GM19043 (cell line): ENCODE measurements at regions not wholly inside any gene's neighbourhood (a gene's known extent, or its start where the extent isn't known, plus 50 kb on each side); places are given as distances from the start of the nearest gene placed in this dataset.
"Not testable (repeated sequence)": the region's sequence is repeated elsewhere in the genome, so short reads cannot be mapped to it uniquely, and the experiment has no call there.

Source experiments
- ATAC-seq: cut with Tn5 transposase; IDR thresholded peaks from one replicate; pipeline ENCODE4 v1.9.1; 2021; ENCODE audit warnings: low read depth; ENCODE audit not compliant: unreplicated experiment

DNA sequence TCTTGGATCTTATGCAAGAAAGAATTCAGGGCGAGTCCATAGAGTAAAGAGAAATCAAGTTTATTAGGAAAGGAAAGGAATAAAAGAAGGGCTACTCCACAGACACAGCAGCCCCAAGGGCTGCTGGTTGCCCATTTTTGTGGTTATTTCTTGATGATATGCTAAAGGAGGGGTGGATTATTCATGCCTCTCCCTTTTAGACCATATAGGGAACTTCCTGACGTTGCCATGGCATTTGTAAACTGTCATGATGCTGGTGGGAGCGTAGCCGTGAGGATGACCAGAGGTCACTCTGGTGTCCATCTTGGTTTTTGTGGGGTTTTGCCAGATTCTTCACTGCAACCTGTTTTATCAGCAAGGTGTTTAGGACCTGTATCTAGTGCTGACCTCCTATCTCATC, 115.4 kb upstream of the CARD11 start:
- no peak for ATAC-seq

DNA sequence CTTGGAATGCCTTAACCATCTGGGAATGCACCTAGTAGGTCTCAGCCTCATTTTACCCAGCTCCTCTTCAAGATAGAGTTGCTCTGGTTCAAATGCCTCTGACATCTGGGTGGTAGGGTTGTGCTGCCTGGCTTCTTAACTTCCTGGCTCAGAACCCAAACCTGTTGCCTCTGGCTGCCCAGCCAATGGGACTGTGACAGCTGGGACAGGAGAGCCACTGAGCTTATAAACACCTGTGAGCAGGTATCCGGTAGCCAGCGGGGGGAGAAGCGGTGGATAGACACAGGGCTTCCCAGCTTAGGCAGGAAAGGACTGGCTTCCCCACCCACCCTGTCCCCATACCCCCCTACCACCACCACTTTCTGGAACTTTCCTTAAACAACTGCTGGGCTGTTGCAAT, 115.8 kb upstream of the CARD11 start:
- ATAC-seq: no peak

DNA sequence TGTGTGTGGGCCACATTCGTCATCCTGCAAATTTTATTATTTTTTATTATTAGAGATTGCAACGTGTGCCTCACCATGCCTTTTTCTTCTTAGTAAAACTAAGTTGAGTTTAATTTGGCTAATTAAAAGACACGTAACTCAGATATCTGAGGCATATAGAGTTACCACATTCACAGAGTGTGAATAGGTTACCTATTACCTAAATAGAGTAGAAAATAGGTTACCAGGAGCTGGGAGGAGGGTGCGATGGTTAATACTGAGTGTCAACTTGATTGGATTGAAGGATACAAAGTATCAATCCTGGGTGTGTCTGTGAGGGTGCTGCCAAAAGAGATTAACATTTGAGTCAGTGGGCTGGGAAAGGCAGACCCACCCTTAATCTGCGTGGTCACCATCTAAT, 116.3 kb upstream of the CARD11 start:
- not testable (repeated sequence) for ATAC-seq

DNA sequence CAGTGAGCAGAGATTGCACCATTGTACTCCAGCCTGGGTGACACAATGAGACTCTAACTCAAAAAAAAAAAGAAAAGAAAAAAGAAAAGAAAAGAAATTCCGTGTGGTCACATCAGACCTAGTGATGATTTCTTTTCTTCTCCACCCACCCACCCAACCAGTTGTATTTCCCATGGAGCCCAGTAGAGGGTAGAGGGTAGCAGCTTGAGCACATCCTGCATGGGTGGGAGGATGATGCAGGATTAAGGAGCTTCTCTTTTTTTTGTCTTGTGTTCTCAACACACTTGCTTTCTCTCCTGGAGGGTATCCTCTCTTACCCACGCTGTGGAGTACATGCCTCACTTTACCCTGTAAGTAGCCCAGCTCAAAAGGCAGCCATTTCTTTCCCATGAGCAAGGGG, 118.6 kb upstream of the CARD11 start:
- ATAC-seq: no peak

DNA sequence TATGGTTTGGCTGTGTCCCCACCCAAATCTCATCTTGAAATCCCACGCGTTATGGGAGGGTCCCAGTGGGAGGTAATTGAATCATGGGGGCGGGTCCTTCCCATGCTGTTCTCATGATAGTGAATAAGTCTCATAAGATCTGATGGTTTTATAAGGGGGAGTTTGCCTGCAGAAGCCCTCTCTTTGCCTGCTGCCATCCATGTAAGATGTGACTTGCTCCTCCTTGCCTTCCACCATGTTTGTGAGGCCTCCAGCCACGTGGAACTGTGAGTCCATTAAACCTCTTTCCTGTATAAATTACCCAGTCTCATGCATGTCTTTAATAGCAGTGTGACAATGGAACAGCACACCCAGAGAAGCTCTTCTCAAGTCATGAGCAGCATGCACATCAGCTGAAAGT, 119.1 kb upstream of the CARD11 start:
- ATAC-seq: not testable (repeated sequence)

DNA sequence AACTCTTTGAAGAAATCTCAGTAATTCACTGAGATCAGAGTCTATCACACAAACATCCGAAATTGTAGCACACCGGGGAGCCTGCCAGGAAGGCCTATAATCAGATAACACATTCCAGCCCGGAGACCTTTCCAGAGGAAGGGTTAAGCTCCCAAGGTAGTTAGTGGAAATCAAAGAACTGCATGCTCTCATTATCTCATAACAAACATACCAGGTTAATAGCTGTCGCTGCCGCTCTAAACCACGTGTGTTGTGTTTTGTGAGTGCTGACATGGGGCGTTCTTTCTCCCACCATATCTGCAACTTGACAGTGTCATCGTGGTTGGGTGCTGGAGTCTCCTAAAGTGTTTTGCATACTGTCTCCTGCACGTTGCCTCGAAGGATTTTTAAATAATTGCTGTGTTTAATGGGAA, 120.7 kb upstream of the CARD11 start:
- no peak for ATAC-seq

DNA sequence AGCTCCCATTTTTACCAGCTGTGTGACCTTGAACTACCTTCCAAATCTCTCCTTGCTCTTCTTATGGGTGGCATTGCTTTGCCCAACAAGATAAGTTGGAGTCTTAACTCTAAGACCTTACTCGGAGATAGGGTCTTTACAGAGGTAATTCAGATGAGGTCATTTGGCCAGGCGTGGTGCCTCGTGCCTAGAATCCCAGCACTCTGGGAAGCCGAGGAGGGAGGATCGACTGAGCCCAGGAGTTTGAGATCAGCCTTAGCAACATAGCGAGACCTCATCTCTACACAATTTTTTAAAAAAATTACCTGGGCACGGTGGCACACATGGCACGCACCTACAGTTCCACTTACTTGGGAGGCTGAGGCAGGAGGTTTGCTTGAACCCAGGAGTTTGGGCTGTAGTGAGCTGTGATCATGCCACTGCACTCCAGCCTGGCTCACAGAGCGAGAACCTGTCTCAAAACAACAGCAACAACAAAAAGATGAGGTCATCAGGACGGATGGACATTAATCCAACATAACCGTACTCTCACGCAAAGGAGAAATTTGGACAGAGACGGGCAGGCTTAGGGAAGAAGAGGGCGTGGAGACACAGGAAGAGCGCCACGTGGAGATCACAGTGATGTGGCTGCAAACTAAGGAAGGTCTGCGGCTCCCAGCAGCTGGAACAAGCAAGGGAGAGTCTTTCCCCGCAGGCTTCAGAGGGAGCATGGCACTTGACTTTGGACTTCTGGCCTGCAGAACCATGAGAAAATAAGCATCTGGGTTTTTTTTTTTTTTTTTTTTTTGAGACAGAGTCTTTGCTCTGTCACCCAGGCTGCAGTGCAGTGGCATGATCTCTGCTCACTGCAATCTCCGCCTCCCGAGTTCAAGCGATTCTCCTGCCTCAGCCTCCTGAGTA, 122.3 kb upstream of the CARD11 start:
- no peak for ATAC-seq

DNA sequence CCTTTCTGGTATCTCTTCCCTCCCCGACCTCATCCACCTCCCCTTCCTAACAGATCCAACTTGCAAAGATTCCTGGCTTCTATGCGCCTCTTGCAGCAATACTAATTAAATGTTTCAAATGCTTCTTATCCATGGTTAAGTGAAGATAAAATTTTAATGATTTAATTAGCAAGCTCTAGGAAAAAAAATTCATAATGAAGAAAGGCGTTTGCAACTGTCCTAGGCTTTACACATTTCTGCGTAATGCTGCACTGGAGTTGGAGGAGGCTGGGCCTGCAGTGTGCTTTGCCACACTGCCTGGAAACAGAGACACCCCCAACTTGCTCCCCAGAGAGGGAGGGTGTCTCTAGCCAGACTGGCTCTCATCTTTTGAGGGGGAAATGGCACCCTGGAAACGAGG, 123.9 kb upstream of the CARD11 start:
- ATAC-seq: no peak

DNA sequence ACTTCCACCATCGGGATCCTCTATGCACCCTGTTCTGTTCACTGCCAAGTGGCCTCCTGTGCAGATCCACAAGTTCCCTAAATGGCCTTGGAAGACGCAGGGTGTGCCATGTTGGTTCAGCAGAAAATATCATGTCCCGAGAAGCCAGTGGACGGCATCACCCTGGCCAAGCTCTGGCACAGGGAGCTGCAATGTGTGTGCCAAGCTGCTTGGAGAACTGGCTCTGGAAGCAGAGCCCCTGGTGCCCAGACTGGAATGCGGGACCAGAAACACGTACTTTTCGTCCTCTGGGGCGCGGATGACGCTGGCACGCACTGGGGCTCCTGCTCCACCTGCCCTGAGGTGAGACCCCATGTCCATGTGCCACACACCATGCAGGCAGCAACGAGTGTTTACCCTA, 124.7 kb upstream of the CARD11 start:
- ATAC-seq: no peak

DNA sequence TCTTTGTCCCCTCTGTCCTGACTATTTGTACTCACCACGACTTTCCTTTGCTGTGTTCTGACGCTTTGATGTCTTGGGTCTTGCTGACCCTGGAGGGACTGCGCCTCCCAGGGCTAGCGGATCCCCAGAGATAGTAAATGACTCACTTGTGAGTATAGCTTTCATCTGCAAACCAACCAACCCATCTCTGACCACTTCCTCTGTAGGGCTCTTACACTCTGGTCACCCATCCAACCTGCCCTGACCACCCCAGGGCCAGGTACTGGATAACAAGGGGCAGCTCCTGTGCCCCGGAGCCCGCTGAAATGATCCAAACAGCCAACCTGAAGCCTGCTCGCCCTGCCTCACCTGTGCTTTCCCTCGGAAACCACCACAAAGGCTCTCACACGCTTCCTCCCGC, 125.2 kb upstream of the CARD11 start:
- no peak for ATAC-seq

DNA sequence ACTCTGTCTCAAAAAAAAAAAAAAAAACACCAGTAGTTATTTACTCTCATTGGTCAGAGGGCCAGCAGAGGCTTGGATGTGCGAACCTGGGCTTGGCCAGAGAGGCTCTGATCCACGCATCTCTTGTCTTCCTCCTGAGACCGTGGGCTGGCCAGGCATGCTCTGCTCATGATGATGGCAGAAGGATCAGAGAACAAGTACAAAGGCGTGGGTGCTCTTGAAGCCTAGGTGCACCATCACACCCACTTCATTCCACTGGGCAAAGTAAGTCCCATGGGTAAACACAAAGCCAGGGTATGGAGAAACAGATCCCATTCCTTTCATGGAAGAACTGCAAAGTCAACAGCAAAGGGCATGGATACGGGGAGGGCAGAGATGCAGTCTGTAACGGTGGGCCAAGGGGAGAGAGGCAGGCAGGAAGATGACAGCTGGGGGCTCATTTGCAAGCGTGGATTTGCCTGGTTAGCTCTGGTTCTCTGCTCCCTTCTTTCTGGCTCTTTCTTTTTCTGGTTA, 128.2 kb upstream of the SDK1 start:
- ATAC-seq: no peak

DNA sequence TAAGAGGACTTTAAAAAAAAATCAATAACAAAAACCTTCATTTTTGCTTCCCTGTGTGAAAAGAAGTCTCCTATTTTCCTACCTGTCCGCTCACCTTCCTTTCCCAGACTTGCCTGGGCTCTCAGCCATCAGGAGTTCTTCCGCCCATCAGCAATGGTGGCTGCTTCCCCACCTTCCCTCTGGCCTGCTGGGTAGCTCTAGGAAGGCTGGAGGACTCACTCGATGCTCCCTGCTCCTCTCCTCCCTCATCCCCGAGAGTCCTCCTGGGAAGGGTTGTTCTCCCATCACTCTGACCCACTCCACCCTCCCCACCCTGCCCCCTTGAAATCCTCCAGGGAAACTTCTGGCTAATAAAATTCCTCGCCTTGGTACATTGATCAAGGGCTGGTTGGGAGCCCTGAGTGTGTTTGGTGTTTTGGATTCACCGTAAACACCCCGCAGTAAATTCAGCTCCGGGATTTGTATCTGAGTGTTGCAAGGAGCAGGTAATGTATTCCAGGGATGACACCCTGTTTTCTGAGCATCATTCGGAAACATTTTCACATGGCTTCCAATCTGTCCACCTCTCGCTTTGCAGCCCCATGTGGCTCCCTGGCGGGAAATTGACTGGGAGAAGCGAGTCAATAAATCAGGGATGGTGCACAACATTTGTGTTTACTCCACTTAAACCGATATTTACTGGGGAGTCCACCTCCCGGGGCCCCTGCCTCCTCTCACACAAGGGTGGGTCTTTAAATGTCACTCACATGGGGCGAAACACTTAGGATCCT, 126.4 kb upstream of the SDK1 start:
- ATAC-seq: no peak

DNA sequence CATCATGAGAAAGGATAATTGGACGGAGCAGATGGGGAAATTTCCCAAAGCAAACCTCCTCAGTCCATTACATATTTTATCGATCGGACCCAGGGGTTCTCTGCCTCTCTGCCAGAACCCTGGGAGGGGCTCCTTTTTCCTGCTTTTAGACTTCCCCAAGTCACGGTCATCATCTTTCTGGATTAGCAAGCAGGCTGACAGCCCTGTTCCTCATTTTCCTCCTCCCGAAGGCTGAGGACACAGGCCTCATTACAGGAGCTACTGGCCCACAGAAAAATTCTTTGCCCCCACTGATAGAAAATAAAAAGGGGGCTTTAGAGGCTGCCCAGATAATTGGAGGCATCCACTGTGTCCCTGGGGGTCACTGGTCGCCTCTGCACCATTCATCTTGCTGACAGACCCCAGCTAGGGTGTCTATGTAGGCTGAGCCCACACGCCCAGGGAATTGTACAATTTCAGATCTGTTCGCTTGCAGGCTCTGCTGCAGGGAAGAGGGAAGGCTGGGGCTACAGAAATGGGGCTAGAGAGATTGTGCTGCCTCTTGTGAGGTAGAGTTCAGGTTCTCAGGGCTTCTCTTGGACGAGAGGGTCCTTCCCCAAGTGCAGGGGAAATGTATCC, 125.7 kb upstream of the SDK1 start:
- no peak for ATAC-seq

DNA sequence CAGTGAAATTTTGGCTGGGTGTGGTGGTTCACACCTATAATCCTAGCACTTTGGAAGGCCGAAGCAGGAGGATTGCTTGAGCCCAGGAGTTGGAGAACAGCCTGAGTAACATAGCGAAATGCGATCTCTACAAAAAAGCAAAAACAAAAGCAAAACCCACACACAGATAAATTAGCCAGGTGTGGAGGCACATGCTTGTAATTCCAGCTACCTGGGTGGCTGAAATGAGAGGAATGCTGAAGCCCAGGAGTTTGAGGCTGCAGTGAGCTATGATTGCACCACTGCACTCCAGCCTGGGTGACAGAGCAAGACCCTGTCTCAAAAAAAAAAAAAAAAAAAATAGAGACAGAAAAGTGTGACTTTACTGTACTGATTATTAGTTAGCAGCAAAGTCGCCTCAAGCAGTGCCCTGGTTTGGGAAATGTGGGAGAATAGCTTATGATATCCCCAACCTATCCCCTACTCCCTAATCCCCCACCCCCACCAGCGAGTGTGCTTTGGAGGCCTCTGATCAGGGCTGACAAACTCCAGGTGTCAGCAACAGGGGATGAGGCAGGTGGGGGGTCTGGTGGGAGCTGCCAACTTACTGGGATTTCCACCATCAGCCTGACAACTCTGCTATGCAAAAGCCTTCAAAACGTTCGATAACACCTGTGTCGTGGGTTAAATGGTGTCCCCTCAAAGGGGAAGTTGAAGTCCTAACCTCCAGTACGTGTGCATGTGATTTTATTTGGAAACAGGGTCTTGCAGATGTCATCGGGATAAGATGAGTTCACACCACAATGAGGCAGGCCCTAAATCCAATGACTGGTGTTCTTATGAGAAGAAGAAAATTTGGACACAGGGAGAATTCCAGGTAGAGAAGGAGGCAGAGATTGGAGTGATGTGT, 124.7 kb upstream of the SDK1 start:
- no peak for ATAC-seq

DNA sequence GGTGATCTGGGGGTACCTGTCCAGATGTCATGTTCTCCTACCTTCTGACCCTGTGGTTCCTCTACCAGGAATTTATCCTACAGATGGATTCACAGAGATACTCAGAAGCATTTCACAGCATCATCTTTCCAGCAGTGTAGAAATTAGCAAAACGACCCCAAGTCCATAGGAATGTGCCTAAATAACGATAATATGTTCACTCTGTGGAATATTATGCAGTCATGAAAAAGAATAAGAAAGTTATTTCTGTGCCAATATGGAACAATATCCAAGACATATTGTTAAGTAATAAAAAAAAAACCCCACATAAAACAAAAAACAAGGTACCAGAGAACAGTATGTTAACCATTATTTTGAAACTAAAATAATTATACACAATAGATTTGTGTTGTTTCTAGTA, 123.8 kb upstream of the SDK1 start:
- no peak for ATAC-seq

DNA sequence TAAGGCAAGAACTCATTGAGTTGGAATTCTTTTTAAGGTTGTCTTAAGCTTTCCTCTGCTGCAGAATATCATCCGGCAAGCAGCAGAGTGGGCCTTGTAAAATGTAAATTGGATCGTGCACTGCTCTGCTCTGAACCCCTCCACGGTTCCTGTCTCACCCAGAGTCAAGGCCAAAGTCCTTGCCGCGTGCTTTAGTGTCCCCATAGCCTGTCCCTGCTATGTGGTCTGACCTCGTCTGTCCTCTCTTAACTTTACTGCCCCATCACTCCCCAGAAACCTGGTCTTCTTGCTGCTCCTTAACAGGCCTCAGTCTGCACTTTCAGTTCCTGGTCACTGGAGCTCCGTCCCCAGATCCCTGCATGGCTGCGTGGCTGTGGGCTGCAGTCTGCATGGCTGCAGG, 121.6 kb upstream of the SDK1 start:
- no peak for ATAC-seq

DNA sequence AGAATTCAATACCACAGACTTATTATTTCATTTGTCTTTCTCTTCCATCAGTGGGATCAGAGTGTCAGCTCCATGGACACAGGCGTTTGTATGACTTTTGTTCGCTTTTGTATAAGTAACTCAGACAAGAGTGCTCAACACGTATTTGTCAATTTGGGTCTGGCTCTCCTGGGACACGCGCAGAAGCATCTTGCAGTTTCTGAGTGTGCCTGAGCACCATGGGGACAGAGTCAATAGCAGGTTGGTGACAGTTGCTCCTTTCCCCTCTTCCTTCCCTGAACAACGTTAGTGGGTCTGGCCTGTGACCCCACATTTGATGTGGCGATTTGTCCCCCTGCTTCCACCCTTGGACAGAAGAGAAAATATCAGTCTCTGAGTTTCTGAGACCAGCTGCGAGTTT, 120.4 kb upstream of the SDK1 start:
- ATAC-seq: no peak

DNA sequence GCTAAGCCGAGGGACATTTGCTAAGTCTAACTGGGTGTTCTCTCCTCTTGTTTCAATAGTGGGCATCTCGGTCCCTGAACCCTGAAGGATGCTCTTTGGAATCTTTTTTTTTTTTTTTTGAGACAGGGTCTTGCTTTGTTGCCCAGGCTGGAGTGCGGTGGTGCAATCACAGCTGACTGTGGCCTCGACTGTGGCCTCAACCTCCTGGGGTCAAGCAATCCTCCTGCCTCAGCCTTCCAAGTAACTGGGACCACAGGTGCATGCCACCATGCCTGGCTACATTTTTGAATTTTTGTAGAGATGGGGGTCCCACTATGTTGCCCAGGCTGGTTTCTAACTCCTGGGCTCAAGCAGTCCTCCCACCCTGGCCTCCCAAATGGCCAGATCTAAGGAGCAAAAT, 119.0 kb upstream of the SDK1 start:
- not testable (repeated sequence) for ATAC-seq

DNA sequence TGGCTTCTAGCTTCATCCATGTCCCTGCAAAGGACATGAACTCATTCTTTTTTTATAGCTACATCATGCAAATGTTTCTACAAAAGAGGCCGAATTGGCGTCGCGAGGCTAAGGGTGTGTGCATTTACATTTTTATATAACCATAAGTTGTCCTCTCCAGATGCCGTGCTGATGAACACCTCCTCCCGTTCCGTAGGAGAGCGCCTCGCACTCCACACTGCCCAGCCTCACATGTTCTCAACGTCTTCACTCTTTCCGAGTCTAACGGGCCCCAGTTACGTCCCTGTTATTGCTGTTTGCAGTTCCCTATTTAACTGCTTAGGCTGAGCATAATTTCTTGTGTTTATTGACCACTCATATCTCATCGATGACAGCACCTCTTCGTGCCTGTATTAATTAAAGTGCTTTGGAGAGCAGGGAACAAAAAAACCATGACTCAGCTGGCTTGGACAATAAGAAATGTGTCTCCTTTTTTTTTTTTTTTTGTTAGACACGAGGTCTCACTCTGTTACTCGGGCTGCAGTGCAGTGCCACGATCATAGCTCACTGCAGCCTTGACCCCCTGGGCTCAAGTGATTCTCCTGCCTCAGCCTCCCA, 113.5 kb upstream of the SDK1 start:
- no peak for ATAC-seq

DNA sequence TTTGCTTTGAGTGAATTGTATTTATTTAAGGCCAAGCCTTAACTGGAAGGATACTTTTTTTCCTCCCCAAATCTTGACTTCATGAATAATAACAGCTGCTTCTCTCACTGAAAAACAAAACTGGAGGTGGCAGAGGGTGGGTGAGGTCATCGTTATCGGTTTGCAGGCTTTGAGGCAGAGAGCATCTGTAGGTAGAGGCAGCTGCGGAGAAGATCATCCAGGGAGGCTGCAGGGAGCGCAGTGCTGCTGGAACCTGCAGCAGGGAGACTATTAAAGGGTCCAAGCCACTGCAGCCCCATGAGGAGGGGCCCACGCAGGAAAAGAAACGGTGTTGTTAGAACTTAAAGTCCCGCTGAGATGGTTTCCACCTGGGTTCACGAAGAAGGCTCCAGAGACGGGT, 112.1 kb upstream of the SDK1 start:
- ATAC-seq: no peak
